ENCODE measurements at regions not wholly inside any gene's neighbourhood (a gene's known extent, or its start where the extent isn't known, plus 50 kb on each side); places are given as distances from the start of the nearest gene placed in this dataset.

GRCh38 chr13:85737952-85738351 is 61.3 kb downstream of the SLITRK6 start:
- ChIA-PET CTCF (ENCODE audit: unreplicated experiment) (no interaction called here), POLR2A (interaction anchor here (0.6 kb wide), 1 partner anchor 74 kb away, joined by 4 read pairs; no protein-coding TSS in a partner anchor)
- H3K9me3 ChIP-seq (ENCODE audit: low read length) = no peaks in the 10 kb centered on the region
- H3K9me2 ChIP-seq (ENCODE audit: insufficient read depth, low read length) = no peaks in the 10 kb centered on the region
- H3K4me3 ChIP-seq (ENCODE audit: low read depth, low read length, poor library complexity, severe bottlenecking) = no peak overlapping the region
- H3K36me3 ChIP-seq (ENCODE audit: insufficient read depth, low read length) = no peaks in the 10 kb centered on the region
- H3K27ac ChIP-seq (ENCODE audit: low read depth, low read length, poor library complexity, severe bottlenecking) = no peak overlapping the region
- no TSS peak for BruUV-seq (replicated peaks)
- H3K79me2 ChIP-seq (ENCODE audit: insufficient read depth, low read depth, low read length) = no peaks in the 10 kb centered on the region
- H2AFZ ChIP-seq (ENCODE audit: low read length) = no peak overlapping the region
- TF ChIP-seq EZH2phosphoT487 (IDR thresholded peaks at IDR 0.05; ENCODE audit: borderline replicate concordance, low read depth, low read length) = no peak
- TF ChIP-seq, protein P1, sequence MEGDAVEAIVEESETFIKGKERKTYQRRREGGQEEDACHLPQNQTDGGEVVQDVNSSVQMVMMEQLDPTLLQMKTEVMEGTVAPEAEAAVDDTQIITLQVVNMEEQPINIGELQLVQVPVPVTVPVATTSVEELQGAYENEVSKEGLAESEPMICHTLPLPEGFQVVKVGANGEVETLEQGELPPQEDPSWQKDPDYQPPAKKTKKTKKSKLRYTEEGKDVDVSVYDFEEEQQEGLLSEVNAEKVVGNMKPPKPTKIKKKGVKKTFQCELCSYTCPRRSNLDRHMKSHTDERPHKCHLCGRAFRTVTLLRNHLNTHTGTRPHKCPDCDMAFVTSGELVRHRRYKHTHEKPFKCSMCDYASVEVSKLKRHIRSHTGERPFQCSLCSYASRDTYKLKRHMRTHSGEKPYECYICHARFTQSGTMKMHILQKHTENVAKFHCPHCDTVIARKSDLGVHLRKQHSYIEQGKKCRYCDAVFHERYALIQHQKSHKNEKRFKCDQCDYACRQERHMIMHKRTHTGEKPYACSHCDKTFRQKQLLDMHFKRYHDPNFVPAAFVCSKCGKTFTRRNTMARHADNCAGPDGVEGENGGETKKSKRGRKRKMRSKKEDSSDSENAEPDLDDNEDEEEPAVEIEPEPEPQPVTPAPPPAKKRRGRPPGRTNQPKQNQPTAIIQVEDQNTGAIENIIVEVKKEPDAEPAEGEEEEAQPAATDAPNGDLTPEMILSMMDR (conservative IDR thresholded peaks at IDR 0.05; ENCODE audit: low read length) = 0 out of 2 replicates have a peak, but pooled peaks have one; percentile 32
- H3K4me1 ChIP-seq (ENCODE audit: insufficient read depth, low read length, poor library complexity, severe bottlenecking) = no peaks in the 10 kb centered on the region
- no peak for DNase-seq (ENCODE audit: low spot score)
- intact Hi-C loops (cut with micrococcal nuclease; ENCODE audit: unreplicated experiment) = no loop called here
- H3K4me2 ChIP-seq (ENCODE audit: low read length) = no peak overlapping the region
- H4K20me1 ChIP-seq (ENCODE audit: insufficient read depth, low read length) = no peaks in the 10 kb centered on the region

GRCh38 chr13:85729296-85729695 is 69.9 kb downstream of the SLITRK6 start:
- TF ChIP-seq, protein P1 (conservative IDR thresholded peaks at IDR 0.05; ENCODE audit: low read length) = no peak
- TF ChIP-seq EZH2phosphoT487 (IDR thresholded peaks at IDR 0.05; ENCODE audit: borderline replicate concordance, low read depth, low read length) = no peak
- Histone ChIP-seq H3K4me1 (ENCODE audit: insufficient read depth, low read length, poor library complexity, severe bottlenecking) (no peaks in the 10 kb centered on the region), H3K9me3 (ENCODE audit: low read length) (no peaks in the 10 kb centered on the region), H3K4me2 (ENCODE audit: low read length) (no peak overlapping the region), H2AFZ (ENCODE audit: low read length) (no peak overlapping the region), H3K9me2 (ENCODE audit: insufficient read depth, low read length) (no peaks in the 10 kb centered on the region), H3K79me2 (ENCODE audit: insufficient read depth, low read depth, low read length) (no peaks in the 10 kb centered on the region), H3K4me3 (ENCODE audit: low read depth, low read length, poor library complexity, severe bottlenecking) (no peak overlapping the region), H3K27ac (ENCODE audit: low read depth, low read length, poor library complexity, severe bottlenecking) (no peak overlapping the region), H4K20me1 (ENCODE audit: insufficient read depth, low read length) (no peaks in the 10 kb centered on the region), H3K36me3 (ENCODE audit: insufficient read depth, low read length) (no peaks in the 10 kb centered on the region)
- POLR2A ChIA-PET = no interaction called here
- no peak for DNase-seq (ENCODE audit: low spot score)
- CTCF ChIA-PET (ENCODE audit: unreplicated experiment) = no interaction called here
- BruUV-seq (replicated peaks) = no TSS peak
- intact Hi-C loops (cut with micrococcal nuclease; ENCODE audit: unreplicated experiment) = no loop called here

DNA sequence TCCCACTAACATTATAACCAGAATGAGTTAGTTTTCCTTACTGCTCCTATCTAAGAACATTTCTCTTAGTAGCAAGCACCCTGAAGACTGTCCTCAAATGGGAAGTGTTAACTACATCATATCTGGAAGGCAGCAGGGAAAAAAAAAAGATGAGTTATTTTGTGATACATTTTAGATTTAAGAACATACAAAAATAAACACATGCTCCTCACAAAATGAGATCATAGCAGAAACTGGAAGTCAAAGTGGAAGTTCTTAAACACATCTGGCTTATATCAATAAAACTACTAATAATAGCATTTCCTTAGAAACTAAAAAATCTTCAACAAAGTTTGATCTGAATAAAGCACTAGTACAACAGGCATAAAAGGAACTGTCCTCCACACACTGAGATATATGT is 70.4 kb downstream of the SLITRK6 start:
- ChIA-PET CTCF (ENCODE audit: unreplicated experiment) (no interaction called here), POLR2A (interaction anchor here (0.7 kb wide), 1 partner anchor 45 kb away, joined by 3 read pairs; no protein-coding TSS in a partner anchor)
- H3K4me2 ChIP-seq (ENCODE audit: low read length) = no peak overlapping the region
- H3K79me2 ChIP-seq (ENCODE audit: insufficient read depth, low read depth, low read length) = no peaks in the 10 kb centered on the region
- H3K4me3 ChIP-seq (ENCODE audit: low read depth, low read length, poor library complexity, severe bottlenecking) = no peak overlapping the region
- no peaks in the 10 kb centered on the region for H3K9me3 ChIP-seq (ENCODE audit: low read length)
- no peak overlapping the region for H3K27ac ChIP-seq (ENCODE audit: low read depth, low read length, poor library complexity, severe bottlenecking)
- TF ChIP-seq, protein P1 (conservative IDR thresholded peaks at IDR 0.05; ENCODE audit: low read length) = no peak
- no peak for TF ChIP-seq EZH2phosphoT487 (IDR thresholded peaks at IDR 0.05; ENCODE audit: borderline replicate concordance, low read depth, low read length)
- no peaks in the 10 kb centered on the region for H3K4me1 ChIP-seq (ENCODE audit: insufficient read depth, low read length, poor library complexity, severe bottlenecking)
- H3K9me2 ChIP-seq (ENCODE audit: insufficient read depth, low read length) = no peaks in the 10 kb centered on the region
- H3K36me3 ChIP-seq (ENCODE audit: insufficient read depth, low read length) = no peaks in the 10 kb centered on the region
- BruUV-seq (replicated peaks) = no TSS peak
- no peaks in the 10 kb centered on the region for H4K20me1 ChIP-seq (ENCODE audit: insufficient read depth, low read length)
- H2AFZ ChIP-seq (ENCODE audit: low read length) = no peak overlapping the region
- no peak for DNase-seq (ENCODE audit: low spot score)
- intact Hi-C loops (cut with micrococcal nuclease; ENCODE audit: unreplicated experiment) = no loop called here
